ENCODE measurements at regions not wholly inside any gene's neighbourhood (a gene's known extent, or its start where the extent isn't known, plus 50 kb on each side); places are given as distances from the start of the nearest gene placed in this dataset.

DNA sequence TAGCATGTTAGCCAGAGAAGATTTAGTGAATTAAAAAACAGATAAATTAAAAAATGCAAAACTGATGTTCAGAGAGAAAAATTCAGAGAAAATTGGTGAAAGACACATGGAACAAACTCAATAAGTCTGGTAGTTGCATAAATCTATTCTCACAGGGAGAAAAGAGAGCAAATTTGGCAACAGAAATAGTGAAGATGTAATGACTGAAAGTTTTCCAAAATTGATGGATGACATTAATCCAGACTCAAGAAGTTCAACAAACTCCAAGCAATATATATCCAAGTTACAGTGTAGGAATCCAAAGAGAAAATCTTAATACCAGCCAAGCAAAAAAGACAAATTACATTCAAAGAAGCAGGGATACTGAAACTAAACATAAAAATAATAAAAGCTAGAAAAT is 302.7 kb upstream of the ARPP21 start:
- TF ChIP-seq CTCF (IDR thresholded peaks at IDR 0.05; ENCODE audit: low read depth, low read length) (no peak), EZH2phosphoT487 (IDR thresholded peaks at IDR 0.05; ENCODE audit: low read depth) (no peak)
